LNCaP clone FGC (cell line): ENCODE measurements at regions not wholly inside any gene's neighbourhood (a gene's known extent, or its start where the extent isn't known, plus 50 kb on each side); places are given as distances from the start of the nearest gene placed in this dataset.
"Not testable (repeated sequence)": the region's sequence is repeated elsewhere in the genome, so short reads cannot be mapped to it uniquely, and the experiment has no call there.

Experiments
- DNase-seq: peaks from one replicate; pipeline ENCODE4 v3.0.0-alpha.2; 2011; ENCODE audit warnings: low read depth
- H3K4me3 ChIP-seq: 2 replicates; pipeline ENCODE4 v1.5.1; 2011; ENCODE audit warnings: mild to moderate bottlenecking, low read depth, low read length, control low read depth
- TF ChIP-seq, protein P1 (sequence below): IDR thresholded peaks from 2 replicates; pipeline ENCODE4 v1.5.1; 2012; ENCODE audit warnings: mild to moderate bottlenecking; ENCODE audit not compliant: control insufficient read depth, insufficient read depth; ENCODE audit errors: extremely low read depth

DNA sequence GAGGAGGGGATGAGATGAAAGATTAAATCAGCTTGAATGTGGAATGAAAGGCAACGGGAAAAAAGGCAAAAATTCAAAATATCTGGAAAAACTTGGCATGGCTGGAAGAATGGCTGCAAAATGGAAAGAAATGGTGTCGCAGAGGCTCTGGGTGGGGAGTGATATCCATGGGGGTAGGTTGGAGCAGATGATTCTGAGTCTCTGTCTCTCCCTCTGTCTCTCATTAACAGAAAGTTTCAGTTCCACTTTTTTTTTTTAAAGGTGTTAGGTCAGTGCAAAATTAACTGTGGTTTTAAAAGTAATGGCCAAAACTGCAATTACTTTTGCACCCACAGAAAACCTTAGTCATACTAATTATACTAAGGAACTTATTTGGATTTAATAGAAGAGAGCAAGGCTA is 931.1 kb upstream of the USP9Y start:
- DNase-seq: no peak
- H3K4me3 ChIP-seq: no peak overlapping the region
- TF ChIP-seq, protein P1, sequence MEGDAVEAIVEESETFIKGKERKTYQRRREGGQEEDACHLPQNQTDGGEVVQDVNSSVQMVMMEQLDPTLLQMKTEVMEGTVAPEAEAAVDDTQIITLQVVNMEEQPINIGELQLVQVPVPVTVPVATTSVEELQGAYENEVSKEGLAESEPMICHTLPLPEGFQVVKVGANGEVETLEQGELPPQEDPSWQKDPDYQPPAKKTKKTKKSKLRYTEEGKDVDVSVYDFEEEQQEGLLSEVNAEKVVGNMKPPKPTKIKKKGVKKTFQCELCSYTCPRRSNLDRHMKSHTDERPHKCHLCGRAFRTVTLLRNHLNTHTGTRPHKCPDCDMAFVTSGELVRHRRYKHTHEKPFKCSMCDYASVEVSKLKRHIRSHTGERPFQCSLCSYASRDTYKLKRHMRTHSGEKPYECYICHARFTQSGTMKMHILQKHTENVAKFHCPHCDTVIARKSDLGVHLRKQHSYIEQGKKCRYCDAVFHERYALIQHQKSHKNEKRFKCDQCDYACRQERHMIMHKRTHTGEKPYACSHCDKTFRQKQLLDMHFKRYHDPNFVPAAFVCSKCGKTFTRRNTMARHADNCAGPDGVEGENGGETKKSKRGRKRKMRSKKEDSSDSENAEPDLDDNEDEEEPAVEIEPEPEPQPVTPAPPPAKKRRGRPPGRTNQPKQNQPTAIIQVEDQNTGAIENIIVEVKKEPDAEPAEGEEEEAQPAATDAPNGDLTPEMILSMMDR: no peak

DNA sequence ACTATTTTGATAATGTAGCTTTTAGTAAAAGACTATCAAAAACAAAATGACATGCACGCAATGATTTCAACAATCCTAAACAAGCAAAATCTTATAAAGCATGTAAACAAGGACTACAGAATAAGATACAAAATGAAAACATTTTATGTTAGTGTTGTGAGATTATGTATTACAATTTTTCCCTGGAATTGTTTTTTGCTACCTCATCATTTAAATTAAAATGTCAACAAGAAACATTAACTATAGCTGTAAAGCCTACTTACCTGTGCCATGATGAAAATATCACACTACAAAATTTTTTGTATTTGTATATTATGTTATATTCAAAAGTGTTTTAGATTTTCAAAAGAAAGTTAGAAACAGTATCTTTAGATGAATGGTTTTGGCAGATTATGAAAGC is 921.3 kb upstream of the USP9Y start:
- not testable (repeated sequence) for H3K4me3 ChIP-seq, DNase-seq

DNA sequence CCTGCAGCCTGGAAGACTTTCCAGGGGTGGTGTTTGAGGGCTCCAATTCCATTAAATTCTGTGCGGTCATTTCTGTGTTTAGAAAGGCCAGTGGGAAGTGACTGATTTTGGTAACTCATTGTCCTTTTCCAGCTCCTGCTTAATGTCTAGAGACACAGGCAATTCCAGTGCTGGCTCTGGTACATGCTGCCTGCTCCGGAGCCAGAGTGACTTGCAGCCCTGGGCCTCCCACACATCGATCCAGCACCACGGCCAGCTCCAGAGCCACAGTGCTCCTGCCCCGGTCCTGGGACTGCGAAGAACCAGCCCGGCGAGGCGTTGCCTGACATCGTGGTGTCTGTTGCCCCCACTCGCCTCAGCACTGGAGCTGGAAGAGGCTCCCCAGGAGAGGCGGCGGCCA is 912.0 kb upstream of the USP9Y start:
- DNase-seq, H3K4me3 ChIP-seq: not testable (repeated sequence)

DNA sequence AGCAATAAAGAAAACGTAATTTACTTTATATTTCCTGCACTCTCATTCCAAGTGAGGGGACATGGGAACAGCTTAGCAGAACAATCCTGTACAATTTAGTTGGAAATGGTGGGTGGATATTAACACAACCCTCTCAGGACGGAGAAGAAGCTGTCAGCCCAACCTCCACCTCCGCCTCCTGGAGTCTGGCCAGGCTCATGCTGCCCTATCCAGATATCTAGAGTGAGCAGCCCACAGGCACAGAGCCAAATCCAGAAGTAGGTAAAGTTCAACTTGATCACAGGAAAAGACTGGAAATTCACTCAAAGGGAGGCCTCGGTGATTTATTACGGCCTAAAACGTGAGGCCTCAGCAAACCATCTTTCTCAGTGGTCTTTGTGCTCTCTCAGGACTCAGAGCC is 877.3 kb upstream of the USP9Y start:
- H3K4me3 ChIP-seq, DNase-seq: not testable (repeated sequence)

DNA sequence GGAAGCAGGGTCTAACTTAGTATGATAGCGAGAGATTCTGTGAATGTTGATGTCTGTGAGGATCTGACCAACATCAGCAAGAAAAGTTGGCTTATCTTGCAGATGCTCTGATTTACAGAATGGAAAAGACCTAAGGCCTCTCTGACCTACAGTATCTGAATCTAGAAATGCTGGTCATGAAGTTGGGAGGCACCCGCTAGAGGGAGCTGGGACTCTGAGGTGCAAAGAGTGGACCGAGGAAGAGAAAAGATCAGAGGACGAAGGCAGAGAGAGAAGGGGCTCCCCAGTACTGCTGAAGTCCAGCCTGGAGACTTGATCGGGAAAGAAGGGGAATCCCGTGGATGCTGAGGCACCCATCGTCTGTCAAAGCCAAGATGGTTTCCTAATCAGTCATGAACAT is 866.8 kb upstream of the USP9Y start:
- not testable (repeated sequence) for H3K4me3 ChIP-seq, DNase-seq
- TF ChIP-seq, protein P1: peak; percentile 58
